ENCODE measurements at regions not wholly inside any gene's neighbourhood (a gene's known extent, or its start where the extent isn't known, plus 50 kb on each side); places are given as distances from the start of the nearest gene placed in this dataset.

GRCh38 chr1:87560601-87561360 is 232.1 kb downstream of the LMO4 start:
- TF ChIP-seq POLR2AphosphoS5 (IDR thresholded peaks at IDR 0.05; ENCODE audit: low read depth, low read length): no peak
- TF ChIP-seq POU2F2 (IDR thresholded peaks at IDR 0.05; ENCODE audit: low read depth, low read length): no peak
- TF ChIP-seq POLR2A (IDR thresholded peaks at IDR 0.05; ENCODE audit: low read depth, low read length): no peak
